Vagina (tissue), 2 donors: ENCODE measurements at regions not wholly inside any gene's neighbourhood (a gene's known extent, or its start where the extent isn't known, plus 50 kb on each side); places are given as distances from the start of the nearest gene placed in this dataset.
"Not testable (repeated sequence)": the region's sequence is repeated elsewhere in the genome, so short reads cannot be mapped to it uniquely, and the experiment has no call there.

ENCODE experiments used
- DNase-seq, 2 donors: peaks; one replicate each; pipeline ENCODE4 v3.0.0-alpha.2; 2017; ENCODE audit errors: extremely low spot score in 2 of 2
- H3K27ac ChIP-seq: fragments of 200-600 bp; sonication (generic); one replicate; pipeline ENCODE4 v1.5.1; 2019
- H3K27me3 ChIP-seq: fragments of 200-600 bp; sonication (generic); one replicate; pipeline ENCODE4 v1.5.1; 2019
- H3K36me3 ChIP-seq, 2 donors: fragments of 200-600 bp; sonication (generic); one replicate each; pipeline ENCODE4 v1.5.1; 2017 to 2019
- H3K4me1 ChIP-seq: fragments of 200-600 bp; sonication (generic); one replicate; pipeline ENCODE4 v1.5.1; 2019
- H3K4me3 ChIP-seq, 2 donors: fragments of 200-600 bp; sonication (generic); 1 replicate in 1 of 2; 2 replicates in 1 of 2; pipeline ENCODE4 v1.5.1; 2016 to 2019
- H3K9me3 ChIP-seq: fragments of 200-600 bp; sonication (generic); one replicate; pipeline ENCODE4 v1.5.1; 2019
- CTCF ChIP-seq, 3 experiments: fragments of 450-650 bp in 2 of 3; fragments of 200-600 bp in 1 of 3; sonication (generic) in 1 of 3; IDR thresholded peaks; one replicate each; pipeline ENCODE4 v1.5.1; 2017 to 2019; ENCODE audit warnings: antibody characterized with exemption in 3 of 3, mild to moderate bottlenecking in 2 of 3, moderate library complexity in 2 of 3
- POLR2A ChIP-seq, 2 donors: fragments of 450-650 bp; IDR thresholded peaks; one replicate each; pipeline ENCODE4 v1.6.1; 2017; ENCODE audit warnings: antibody characterized with exemption in 2 of 2, mild to moderate bottlenecking in 2 of 2, moderate library complexity in 2 of 2
- POLR2AphosphoS5 ChIP-seq, 2 donors: sonication (generic); formaldehyde crosslinking; IDR thresholded peaks; one replicate each; pipeline ENCODE4 v1.9.0; 2017; ENCODE audit warnings: antibody characterized with exemption in 2 of 2, mild to moderate bottlenecking in 2 of 2, low read depth in 1 of 2; ENCODE audit not compliant: insufficient read depth in 1 of 2
- intact Hi-C: fragments of 100-400 bp; cut with DNase I; formaldehyde crosslinking; loops from one replicate; pipeline ENCODE4 v1.15.1; 2023

GRCh38 chr7:56811516-56812070 is 320.6 kb downstream of the ZNF479 start:
- H3K27ac ChIP-seq, H3K4me3 ChIP-seq, H3K9me3 ChIP-seq, H3K36me3 ChIP-seq, H3K27me3 ChIP-seq, H3K4me1 ChIP-seq, intact Hi-C loops: not testable (repeated sequence)
- peak in 1 of 2 donors; percentile 98 for DNase-seq

GRCh38 chr7:56811081-56811480 is 321.2 kb downstream of the ZNF479 start:
- DNase-seq = no peak
- Histone ChIP-seq H3K36me3 (no peaks in the 10 kb centered on the region), H3K27ac (no peak overlapping the region), H3K4me3 (no peak overlapping the region), H3K9me3 (peaks cover 5% of the 10 kb centered on the region), H3K4me1 (no peaks in the 10 kb centered on the region), H3K27me3 (no peaks in the 10 kb centered on the region)
- intact Hi-C loops = no loop called here
- TF ChIP-seq POLR2A (IDR thresholded peaks at IDR 0.05) (no peak), POLR2AphosphoS5 (IDR thresholded peaks at IDR 0.05; ENCODE audit: insufficient read depth in 1 of 2, low read depth in 1 of 2) (no peak), CTCF (IDR thresholded peaks at IDR 0.05) (no peak)

- peaks cover 5% of the 10 kb centered on the region for H3K9me3 ChIP-seq
- no peaks in the 10 kb centered on the region for H3K4me1 ChIP-seq
- TF ChIP-seq POLR2AphosphoS5 (IDR thresholded peaks at IDR 0.05; ENCODE audit: insufficient read depth in 1 of 2, low read depth in 1 of 2) (no peak), POLR2A (IDR thresholded peaks at IDR 0.05) (no peak), CTCF (IDR thresholded peaks at IDR 0.05) (no peak)
- intact Hi-C loops = no loop called here
- H3K36me3 ChIP-seq = no peaks in the 10 kb centered on the region
- no peak for DNase-seq
- H3K4me3 ChIP-seq = no peak overlapping the region
- no peak overlapping the region for H3K27ac ChIP-seq
- no peaks in the 10 kb centered on the region for H3K27me3 ChIP-seq
Observed at GRCh38 chr7:56810466-56810865, 321.8 kb downstream of the ZNF479 start.

GRCh38 chr7:56809734-56810133 is 322.5 kb downstream of the ZNF479 start:
- DNase-seq, H3K36me3 ChIP-seq, H3K9me3 ChIP-seq, H3K4me3 ChIP-seq, H3K4me1 ChIP-seq, H3K27ac ChIP-seq, H3K27me3 ChIP-seq, intact Hi-C loops: not testable (repeated sequence)

GRCh38 chr7:56804755-56805064 is 327.5 kb downstream of the ZNF479 start:
- intact Hi-C loops, H3K27ac ChIP-seq, H3K27me3 ChIP-seq, H3K36me3 ChIP-seq, H3K4me3 ChIP-seq, DNase-seq, H3K9me3 ChIP-seq, H3K4me1 ChIP-seq: not testable (repeated sequence)

- H3K9me3 ChIP-seq, H3K27ac ChIP-seq, DNase-seq, H3K36me3 ChIP-seq, H3K4me1 ChIP-seq, H3K27me3 ChIP-seq, intact Hi-C loops, H3K4me3 ChIP-seq: not testable (repeated sequence)
Observed at GRCh38 chr7:56803965-56804754, 328.1 kb downstream of the ZNF479 start.

- H3K4me3 ChIP-seq, H3K27me3 ChIP-seq, H3K9me3 ChIP-seq, H3K4me1 ChIP-seq, H3K36me3 ChIP-seq, DNase-seq, intact Hi-C loops, H3K27ac ChIP-seq: not testable (repeated sequence)
Observed at GRCh38 chr7:56803336-56803735, 328.9 kb downstream of the ZNF479 start.

GRCh38 chr7:56802191-56802590 is 330.0 kb downstream of the ZNF479 start:
- H3K36me3 ChIP-seq, H3K27me3 ChIP-seq, H3K4me3 ChIP-seq, H3K4me1 ChIP-seq, DNase-seq, H3K27ac ChIP-seq, H3K9me3 ChIP-seq, intact Hi-C loops: not testable (repeated sequence)

- intact Hi-C loops, H3K4me1 ChIP-seq, DNase-seq, H3K4me3 ChIP-seq, H3K27me3 ChIP-seq, H3K27ac ChIP-seq, H3K9me3 ChIP-seq, H3K36me3 ChIP-seq: not testable (repeated sequence)
Observed at GRCh38 chr7:56801774-56802173, 330.5 kb downstream of the ZNF479 start.

GRCh38 chr7:56798876-56799275 is 333.4 kb downstream of the ZNF479 start:
- DNase-seq, H3K27me3 ChIP-seq, intact Hi-C loops: not testable (repeated sequence)

GRCh38 chr7:56787474-56787873 is 344.8 kb downstream of the ZNF479 start:
- intact Hi-C loops, H3K27ac ChIP-seq, H3K4me1 ChIP-seq, H3K27me3 ChIP-seq, H3K9me3 ChIP-seq, H3K36me3 ChIP-seq, DNase-seq, H3K4me3 ChIP-seq: not testable (repeated sequence)

More at GRCh38 chr7:56798876-56799275, 333.4 kb downstream of the ZNF479 start:
- H3K36me3 ChIP-seq, H3K4me1 ChIP-seq, H3K27ac ChIP-seq, H3K9me3 ChIP-seq, H3K4me3 ChIP-seq: not testable (repeated sequence)
